ENCODE measurements at regions not wholly inside any gene's neighbourhood (a gene's known extent, or its start where the extent isn't known, plus 50 kb on each side); places are given as distances from the start of the nearest gene placed in this dataset.

- DNase-seq (ENCODE audit: low read depth, low spot score) (no peak), FAIRE-seq (no peak)
- TF ChIP-seq CTCF (optimal IDR thresholded peaks at IDR 0.05 in 1 of 3, IDR thresholded peaks at IDR 0.05 in 1 of 3, conservative IDR thresholded peaks at IDR 0.05 in 1 of 3; ENCODE audit: extremely low read depth in 1 of 3, insufficient read depth in 2 of 3, low read length in 3 of 3) = no peak
- no peak for TF ChIP-seq EZH2 (IDR thresholded peaks at IDR 0.05; ENCODE audit: low read length)
- Histone ChIP-seq H3K27ac (ENCODE audit: control insufficient read depth, insufficient read depth, low read length) (no peak overlapping the region), H3K9me3 (ENCODE audit: control insufficient read depth, low read depth, low read length) (no peaks in the 10 kb centered on the region), H3K4me1 (ENCODE audit: control insufficient read depth, extremely low read depth, insufficient read depth, low read length) (peaks cover 56% of the 10 kb centered on the region), H3K36me3 (ENCODE audit: control insufficient read depth in 2 of 2, extremely low read depth in 1 of 2, insufficient read depth in 2 of 2, low read length in 2 of 2) (no peaks in the 10 kb centered on the region), H2AFZ (ENCODE audit: control insufficient read depth, low read length) (no peak overlapping the region), H3K4me2 (ENCODE audit: control insufficient read depth, extremely low read depth, insufficient read depth, low read depth, low read length) (no peak overlapping the region), H3K27me3 (ENCODE audit: control insufficient read depth, extremely low read depth, insufficient read depth, low read length) (no peaks in the 10 kb centered on the region), H3K4me3 (ENCODE audit: control insufficient read depth in 2 of 3, extremely low read depth in 1 of 3, insufficient read depth in 2 of 3, low read depth in 1 of 3, low read length in 3 of 3) (no peak overlapping the region), H4K20me1 (ENCODE audit: control insufficient read depth, extremely low read depth, insufficient read depth, low read length) (no peaks in the 10 kb centered on the region), H3K9me1 (ENCODE audit: control insufficient read depth, extremely low read depth, insufficient read depth, low read length) (no peaks in the 10 kb centered on the region), H3K9ac (ENCODE audit: control insufficient read depth, extremely low read depth, insufficient read depth, low read length) (no peak overlapping the region), H3K79me2 (ENCODE audit: control insufficient read depth, insufficient read depth, low read length) (no peaks in the 10 kb centered on the region)
- dilution Hi-C loops (cut with MboI; ENCODE audit: extremely low pct_ligation_motif_present, low sequenced_read_pairs) = no loop called here
Observed at GRCh38 chr11:86738568-86738967, 61.8 kb upstream of the PRSS23 start.

- Histone ChIP-seq H3K36me3 (ENCODE audit: control insufficient read depth in 2 of 2, extremely low read depth in 1 of 2, insufficient read depth in 2 of 2, low read length in 2 of 2) (no peaks in the 10 kb centered on the region), H3K79me2 (ENCODE audit: control insufficient read depth, insufficient read depth, low read length) (no peaks in the 10 kb centered on the region), H3K4me1 (ENCODE audit: control insufficient read depth, extremely low read depth, insufficient read depth, low read length) (peaks cover 50% of the 10 kb centered on the region), H3K4me2 (ENCODE audit: control insufficient read depth, extremely low read depth, insufficient read depth, low read depth, low read length) (no peak overlapping the region), H4K20me1 (ENCODE audit: control insufficient read depth, extremely low read depth, insufficient read depth, low read length) (no peaks in the 10 kb centered on the region), H3K9ac (ENCODE audit: control insufficient read depth, extremely low read depth, insufficient read depth, low read length) (no peak overlapping the region), H2AFZ (ENCODE audit: control insufficient read depth, low read length) (no peak overlapping the region), H3K9me3 (ENCODE audit: control insufficient read depth, low read depth, low read length) (no peaks in the 10 kb centered on the region), H3K27ac (ENCODE audit: control insufficient read depth, insufficient read depth, low read length) (no peak overlapping the region), H3K4me3 (ENCODE audit: control insufficient read depth in 2 of 3, extremely low read depth in 1 of 3, insufficient read depth in 2 of 3, low read depth in 1 of 3, low read length in 3 of 3) (no peak overlapping the region), H3K9me1 (ENCODE audit: control insufficient read depth, extremely low read depth, insufficient read depth, low read length) (no peaks in the 10 kb centered on the region), H3K27me3 (ENCODE audit: control insufficient read depth, extremely low read depth, insufficient read depth, low read length) (no peaks in the 10 kb centered on the region)
- DNase-seq (ENCODE audit: low read depth, low spot score) = no peak
- TF ChIP-seq CTCF (optimal IDR thresholded peaks at IDR 0.05 in 1 of 3, IDR thresholded peaks at IDR 0.05 in 1 of 3, conservative IDR thresholded peaks at IDR 0.05 in 1 of 3; ENCODE audit: extremely low read depth in 1 of 3, insufficient read depth in 2 of 3, low read length in 3 of 3) (no peak), EZH2 (IDR thresholded peaks at IDR 0.05; ENCODE audit: low read length) (no peak)
- dilution Hi-C loops (cut with MboI; ENCODE audit: extremely low pct_ligation_motif_present, low sequenced_read_pairs) = no loop called here
- FAIRE-seq = no peak
Observed at GRCh38 chr11:86737737-86738136, 62.6 kb upstream of the PRSS23 start.
